ENCODE measurements at regions not wholly inside any gene's neighbourhood (a gene's known extent, or its start where the extent isn't known, plus 50 kb on each side); places are given as distances from the start of the nearest gene placed in this dataset.

- DNase-seq: no peak
These were observed 131.4 kb upstream of the ATP6AP2 start for GRCh38 chrX:40449396-40449795.

GRCh38 chrX:40448793-40449192 is 132.0 kb upstream of the ATP6AP2 start:
- peak; percentile 46 for DNase-seq

- no peak for DNase-seq
These were observed 133.8 kb upstream of the ATP6AP2 start for GRCh38 chrX:40446921-40447320.

GRCh38 chrX:40445691-40446090 is 135.1 kb upstream of the ATP6AP2 start:
- DNase-seq: no peak

GRCh38 chrX:40444798-40445496 is 135.8 kb upstream of the ATP6AP2 start:
- no peak for DNase-seq

GRCh38 chrX:40444133-40444532 is 136.6 kb upstream of the ATP6AP2 start:
- no peak for DNase-seq

GRCh38 chrX:40440866-40441265 is 139.9 kb upstream of the ATP6AP2 start:
- no peak for DNase-seq

- DNase-seq: peak; percentile 50
These were observed 140.9 kb upstream of the ATP6AP2 start for GRCh38 chrX:40439625-40440532.

GRCh38 chrX:40437348-40437747 is 143.4 kb upstream of the ATP6AP2 start:
- DNase-seq: no peak

GRCh38 chrX:40434947-40435346 is 145.8 kb upstream of the ATP6AP2 start:
- DNase-seq: peak; percentile 84

- no peak for DNase-seq
These were observed 146.3 kb upstream of the ATP6AP2 start for GRCh38 chrX:40434443-40434842.

GRCh38 chrX:40433160-40433559 is 147.6 kb upstream of the ATP6AP2 start:
- no peak for DNase-seq

GRCh38 chrX:40424259-40424658 is 156.5 kb upstream of the ATP6AP2 start:
- DNase-seq: no peak

GRCh38 chrX:40423299-40423698 is 157.5 kb upstream of the ATP6AP2 start:
- DNase-seq: peak; percentile 2

- DNase-seq: no peak
These were observed 158.7 kb upstream of the ATP6AP2 start for GRCh38 chrX:40422021-40422420.

GRCh38 chrX:40420899-40421729 is 159.7 kb upstream of the ATP6AP2 start:
- peak; percentile 4 for DNase-seq

- no peak for DNase-seq
These were observed 162.0 kb upstream of the ATP6AP2 start for GRCh38 chrX:40418813-40419195.

GRCh38 chrX:40418146-40418812 is 162.5 kb upstream of the ATP6AP2 start:
- DNase-seq: no peak

- no peak for DNase-seq
These were observed 165.1 kb upstream of the ATP6AP2 start for GRCh38 chrX:40415675-40416074.

GRCh38 chrX:40414335-40414734 is 166.4 kb upstream of the ATP6AP2 start:
- DNase-seq: no peak

GRCh38 chrX:40411340-40412111 is 169.2 kb upstream of the ATP6AP2 start:
- peak; percentile 25 for DNase-seq

GRCh38 chrX:40410859-40411258 is 169.9 kb upstream of the ATP6AP2 start:
- no peak for DNase-seq
